ENCODE measurements at regions not wholly inside any gene's neighbourhood (a gene's known extent, or its start where the extent isn't known, plus 50 kb on each side); places are given as distances from the start of the nearest gene placed in this dataset.

DNA sequence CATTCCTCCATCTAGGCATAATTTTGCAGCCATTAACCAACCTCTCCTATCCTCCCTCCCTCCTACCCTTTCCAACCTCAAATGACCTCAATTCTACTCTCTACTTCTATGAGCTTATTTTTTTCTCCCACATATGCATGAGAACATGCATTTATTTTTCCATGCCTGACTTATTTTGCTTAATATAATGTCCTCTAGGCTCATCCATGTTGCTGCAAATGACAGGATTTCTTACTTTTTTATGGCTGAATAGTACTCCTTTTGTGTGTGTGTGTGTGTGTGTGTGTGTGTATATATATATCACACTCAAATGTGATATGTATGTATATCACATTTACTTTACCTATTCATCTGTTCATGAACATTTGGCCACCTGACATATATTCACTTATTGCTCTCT, 339.4 kb downstream of the SIPA1L2 start:
- peak overlapping the region in 1 of 4 donors; percentile 25 for H3K27ac ChIP-seq
- no peak overlapping the region for H3K4me3 ChIP-seq
- DNase-seq (ENCODE audit: low spot score in 2 of 2), result no peak
- H3K36me3 ChIP-seq, result no peaks in the 10 kb centered on the region
- H3K27me3 ChIP-seq, result no peaks in the 10 kb centered on the region
- H3K9me3 ChIP-seq, result no peaks in the 10 kb centered on the region
- TF ChIP-seq POLR2A (IDR thresholded peaks at IDR 0.05), result no peak
- peaks cover 0 to 26% (median 3%) of the 10 kb centered on the region in 4 donors for H3K4me1 ChIP-seq

DNA sequence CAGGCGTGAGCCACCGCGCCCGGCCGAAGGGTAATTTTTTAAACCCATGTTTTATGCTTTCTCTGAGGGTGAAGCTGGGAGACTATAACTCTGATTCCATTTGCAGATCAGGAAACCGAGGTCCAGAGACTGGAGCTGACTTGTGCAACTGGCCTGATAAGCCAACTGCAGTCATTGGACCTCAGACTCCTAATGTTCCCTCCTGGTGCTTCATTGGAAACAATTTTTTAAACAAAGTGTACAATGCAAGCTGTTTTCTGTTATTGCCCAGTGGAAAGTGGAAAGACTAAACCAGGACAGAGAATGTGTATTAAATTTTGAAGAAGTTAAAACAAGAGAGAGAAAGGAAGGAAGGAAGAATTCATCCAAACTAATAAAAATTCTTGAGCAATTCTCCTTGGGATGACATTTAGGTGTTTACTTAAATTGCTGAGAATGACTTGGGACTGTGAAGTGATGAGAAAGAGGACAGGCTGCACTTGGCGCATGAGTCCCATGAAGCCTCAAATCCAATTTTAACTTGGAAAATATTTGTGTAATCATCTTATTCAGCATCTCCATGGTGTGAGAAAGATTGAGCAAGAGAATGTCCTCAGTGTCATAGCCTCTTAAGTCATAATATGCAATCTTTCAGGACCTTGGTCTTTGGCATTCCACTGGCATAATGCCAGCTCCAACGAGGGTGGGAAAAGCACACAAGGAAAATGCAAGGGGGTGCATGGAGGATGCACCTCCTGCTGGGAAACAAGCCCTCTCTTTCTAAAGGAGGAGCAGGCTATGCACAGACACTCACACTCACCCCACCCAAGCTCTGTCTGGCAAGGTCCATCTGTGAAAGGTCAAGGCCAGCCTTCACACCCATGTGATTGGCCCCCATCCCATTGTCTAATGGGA, 342.0 kb downstream of the SIPA1L2 start:
- Histone ChIP-seq H3K27me3 (no peaks in the 10 kb centered on the region), H3K36me3 (no peaks in the 10 kb centered on the region), H3K4me3 (no peak overlapping the region), H3K9me3 (no peaks in the 10 kb centered on the region), H3K4me1 (peaks cover 0 to 33% (median 3%) of the 10 kb centered on the region in 4 donors), H3K27ac (no peak overlapping the region)
- 51 to 54% methylated on average over 3 to 7 of the region's 8 CpGs for WGBS, 2 donors
- peak in 1 of 2 donors; percentile 85 for TF ChIP-seq EP300 (IDR thresholded peaks at IDR 0.05)
- TF ChIP-seq, protein P1, sequence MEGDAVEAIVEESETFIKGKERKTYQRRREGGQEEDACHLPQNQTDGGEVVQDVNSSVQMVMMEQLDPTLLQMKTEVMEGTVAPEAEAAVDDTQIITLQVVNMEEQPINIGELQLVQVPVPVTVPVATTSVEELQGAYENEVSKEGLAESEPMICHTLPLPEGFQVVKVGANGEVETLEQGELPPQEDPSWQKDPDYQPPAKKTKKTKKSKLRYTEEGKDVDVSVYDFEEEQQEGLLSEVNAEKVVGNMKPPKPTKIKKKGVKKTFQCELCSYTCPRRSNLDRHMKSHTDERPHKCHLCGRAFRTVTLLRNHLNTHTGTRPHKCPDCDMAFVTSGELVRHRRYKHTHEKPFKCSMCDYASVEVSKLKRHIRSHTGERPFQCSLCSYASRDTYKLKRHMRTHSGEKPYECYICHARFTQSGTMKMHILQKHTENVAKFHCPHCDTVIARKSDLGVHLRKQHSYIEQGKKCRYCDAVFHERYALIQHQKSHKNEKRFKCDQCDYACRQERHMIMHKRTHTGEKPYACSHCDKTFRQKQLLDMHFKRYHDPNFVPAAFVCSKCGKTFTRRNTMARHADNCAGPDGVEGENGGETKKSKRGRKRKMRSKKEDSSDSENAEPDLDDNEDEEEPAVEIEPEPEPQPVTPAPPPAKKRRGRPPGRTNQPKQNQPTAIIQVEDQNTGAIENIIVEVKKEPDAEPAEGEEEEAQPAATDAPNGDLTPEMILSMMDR (IDR thresholded peaks at IDR 0.05), result no peak
- DNase-seq (ENCODE audit: low spot score in 2 of 2), result peak; percentile 59 to 64

DNA sequence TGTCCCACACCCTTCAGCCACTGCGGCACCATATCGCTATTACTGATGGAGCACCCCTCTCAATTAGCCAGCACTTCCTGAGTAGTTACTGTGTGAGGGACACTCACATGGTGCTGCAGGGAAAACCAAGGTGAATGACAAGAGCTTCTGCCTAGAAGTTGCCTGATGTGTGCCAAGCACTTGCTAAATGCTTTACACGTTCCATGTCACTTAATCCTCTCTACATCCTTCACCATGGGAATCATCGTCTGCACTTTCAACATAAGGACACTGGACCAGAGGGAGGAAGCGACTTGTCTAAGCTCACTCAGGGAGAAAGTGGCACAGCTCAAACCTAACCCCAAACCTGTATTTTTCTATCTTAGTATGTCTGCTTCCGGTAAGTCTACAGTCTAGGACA, 344.8 kb downstream of the SIPA1L2 start:
- no peak overlapping the region for H3K4me3 ChIP-seq
- no peaks in the 10 kb centered on the region for H3K27me3 ChIP-seq
- TF ChIP-seq, protein P1 (IDR thresholded peaks at IDR 0.05), result no peak
- TF ChIP-seq EP300 (IDR thresholded peaks at IDR 0.05) (no peak), POLR2A (IDR thresholded peaks at IDR 0.05) (no peak)
- peaks cover 0 to 17% (median 0%) of the 10 kb centered on the region in 4 donors for H3K4me1 ChIP-seq
- 89 to 98% methylated on average over 6 of the region's 6 CpGs for WGBS, 2 donors
- no peaks in the 10 kb centered on the region for H3K36me3 ChIP-seq
- DNase-seq (ENCODE audit: low spot score in 2 of 2), result no peak
- no peak overlapping the region for H3K27ac ChIP-seq
- H3K9me3 ChIP-seq, result no peaks in the 10 kb centered on the region

DNA sequence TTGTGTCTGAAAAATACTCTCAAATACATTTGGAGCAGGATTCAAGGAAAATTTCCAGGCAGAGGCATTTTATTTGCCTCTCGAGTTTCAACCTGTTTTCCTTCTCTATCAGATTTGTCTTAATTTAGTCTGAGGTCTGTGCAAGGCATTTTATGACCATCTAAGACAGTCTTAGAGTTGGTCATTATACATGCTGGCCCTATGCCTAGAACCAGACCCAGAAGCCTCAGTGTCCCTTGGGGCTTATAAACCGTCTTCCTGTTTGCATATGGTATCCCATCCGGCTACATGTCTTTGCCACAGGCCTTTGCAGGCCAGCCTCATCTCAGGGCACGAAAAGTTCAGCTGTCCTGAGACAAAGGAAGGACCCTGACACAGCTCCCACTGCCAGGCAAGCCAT, 346.1 kb downstream of the SIPA1L2 start:
- Histone ChIP-seq H3K9me3 (no peaks in the 10 kb centered on the region), H3K27ac (no peak overlapping the region), H3K4me1 (peaks cover 0 to 16% (median 0%) of the 10 kb centered on the region in 4 donors), H3K36me3 (no peaks in the 10 kb centered on the region), H3K27me3 (no peaks in the 10 kb centered on the region), H3K4me3 (no peak overlapping the region)
- DNase-seq (ENCODE audit: low spot score in 2 of 2), result no peak
- WGBS, 2 donors, result 66 to 74% methylated on average over 4 of the region's 4 CpGs
- no peak for TF ChIP-seq EP300 (IDR thresholded peaks at IDR 0.05)
- TF ChIP-seq, protein P1 (IDR thresholded peaks at IDR 0.05), result no peak
- no peak for TF ChIP-seq POLR2A (IDR thresholded peaks at IDR 0.05)

DNA sequence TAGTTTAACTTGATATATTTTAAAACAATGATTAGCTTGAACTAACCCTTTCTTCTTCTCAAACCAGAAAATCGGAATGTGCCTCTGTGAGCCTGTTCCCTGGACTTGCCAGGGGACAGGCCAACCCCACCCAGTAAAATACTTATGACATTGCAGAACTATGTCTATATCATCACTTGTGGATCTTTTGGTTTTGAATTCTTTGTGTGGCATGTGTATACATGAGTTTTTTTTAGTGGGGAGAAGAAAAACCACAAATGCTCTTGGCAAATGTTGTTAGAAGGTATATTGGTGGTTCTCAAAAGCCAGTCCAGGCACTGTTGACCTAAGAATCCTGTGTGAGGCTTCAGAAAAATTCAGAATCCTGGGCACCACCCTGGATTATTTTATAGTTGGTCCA, 347.4 kb downstream of the SIPA1L2 start:
- Histone ChIP-seq H3K36me3 (no peaks in the 10 kb centered on the region), H3K9me3 (no peaks in the 10 kb centered on the region), H3K27ac (no peak overlapping the region), H3K27me3 (no peaks in the 10 kb centered on the region), H3K4me3 (no peak overlapping the region), H3K4me1 (peaks cover 0 to 7% (median 0%) of the 10 kb centered on the region in 4 donors)
- WGBS, 2 donors, result 90 to 93% methylated on average over 1 of the region's 1 CpG
- TF ChIP-seq, protein P1 (IDR thresholded peaks at IDR 0.05), result no peak
- TF ChIP-seq POLR2A (IDR thresholded peaks at IDR 0.05) (no peak), EP300 (IDR thresholded peaks at IDR 0.05) (no peak)
- DNase-seq (ENCODE audit: low spot score in 2 of 2), result no peak
